WTC11 (cell line): ENCODE measurements at regions not wholly inside any gene's neighbourhood (a gene's known extent, or its start where the extent isn't known, plus 50 kb on each side); places are given as distances from the start of the nearest gene placed in this dataset.

Source experiments
- ATAC-seq: fragments of 200-7000 bp; cut with Tn5 transposase; 2 replicates; pipeline ENCODE4 v1.10.0; 2021; ENCODE audit warnings: mild to moderate bottlenecking, moderate library complexity
- CTCF ChIA-PET: fragments of 300-600 bp; sonication (Branson Sonifier 250); formaldehyde crosslinking; loops from one replicate; lab custom pipeline; 2021; ENCODE audit warnings: antibody characterized with exemption; lab: Charles Lee
- POLR2A ChIA-PET: fragments of 350-600 bp; sonication (Branson Sonifier 250); formaldehyde crosslinking; loops from one replicate; lab custom pipeline; 2021; ENCODE audit warnings: antibody characterized with exemption; lab: Charles Lee
- DNase-seq: peaks from one replicate; pipeline ENCODE4 v3.0.0; 2021; ENCODE audit warnings: low spot score
- H3K27ac Mint-ChIP-seq: 2 replicates; pipeline ENCODE4 v1.8.0; 2021; ENCODE audit warnings: mixed read lengths
- H3K27me3 Mint-ChIP-seq: 2 replicates; pipeline ENCODE4 v1.8.0; 2021; ENCODE audit warnings: low read depth, mild to moderate bottlenecking, moderate library complexity, mixed read lengths
- H3K36me3 Mint-ChIP-seq: 2 replicates; pipeline ENCODE4 v1.8.0; 2021; ENCODE audit warnings: mixed read lengths
- H3K4me1 Mint-ChIP-seq: 2 replicates; pipeline ENCODE4 v1.8.0; 2022; ENCODE audit warnings: mixed read lengths
- H3K4me3 Mint-ChIP-seq: 2 replicates; pipeline ENCODE4 v1.8.0; 2021; ENCODE audit warnings: mild to moderate bottlenecking, moderate library complexity, mixed read lengths
- H3K9me3 Mint-ChIP-seq: 2 replicates; pipeline ENCODE4 v1.8.0; 2021; ENCODE audit warnings: mixed read lengths
- ATF1 ChIP-seq: sonication (generic); formaldehyde crosslinking; IDR thresholded peaks from 2 replicates; pipeline ENCODE4 v1.8.1; 2023; ENCODE audit warnings: mild to moderate bottlenecking, moderate library complexity, missing genetic modification reagents
- CREB1 ChIP-seq: sonication (generic); formaldehyde crosslinking; IDR thresholded peaks from 2 replicates; pipeline ENCODE4 v1.8.0; 2023; ENCODE audit warnings: mild to moderate bottlenecking, missing genetic modification reagents
- ETV6 ChIP-seq: sonication (generic); formaldehyde crosslinking; IDR thresholded peaks from 2 replicates; pipeline ENCODE4 v1.8.1; 2022; ENCODE audit warnings: mild to moderate bottlenecking, missing genetic modification reagents
- FOXP1 ChIP-seq: sonication (generic); formaldehyde crosslinking; IDR thresholded peaks from 2 replicates; pipeline ENCODE4 v1.8.0; 2022; ENCODE audit warnings: missing genetic modification reagents, mild to moderate bottlenecking, moderate library complexity, borderline replicate concordance
- NFATC4 ChIP-seq: fragments of 250-450 bp; sonication (Bioruptor Pico); IDR thresholded peaks from 2 replicates; pipeline ENCODE4 v1.9.0; 2021; ENCODE audit warnings: mild to moderate bottlenecking
- PRRX2 ChIP-seq: fragments of 250-450 bp; sonication (Bioruptor Pico); IDR thresholded peaks from 2 replicates; pipeline ENCODE4 v1.8.0; 2021; ENCODE audit warnings: mild to moderate bottlenecking
- ZBTB21 ChIP-seq: sonication (generic); formaldehyde crosslinking; IDR thresholded peaks from 2 replicates; pipeline ENCODE4 v1.8.1; 2023; ENCODE audit warnings: mild to moderate bottlenecking, missing genetic modification reagents, borderline replicate concordance
- ZNF416 ChIP-seq: fragments of 250-450 bp; sonication (Bioruptor Pico); IDR thresholded peaks from 2 replicates; pipeline ENCODE4 v1.9.0; 2021; ENCODE audit warnings: mild to moderate bottlenecking, inconsistent platforms
- ZNF671 ChIP-seq: fragments of 250-450 bp; sonication (Bioruptor Pico); IDR thresholded peaks from 2 replicates; pipeline ENCODE4 v1.8.0; 2021; ENCODE audit warnings: mild to moderate bottlenecking
- TF ChIP-seq, protein P1 (sequence below): sonication (generic); formaldehyde crosslinking; IDR thresholded peaks from 2 replicates; pipeline ENCODE4 v1.8.0; 2022; ENCODE audit warnings: mild to moderate bottlenecking, missing genetic modification reagents
- TF ChIP-seq, protein P2 (sequence below): sonication (generic); formaldehyde crosslinking; IDR thresholded peaks from 2 replicates; pipeline ENCODE4 v1.8.1; 2023; ENCODE audit warnings: mild to moderate bottlenecking, missing genetic modification reagents, borderline replicate concordance
- TF ChIP-seq, protein P3 (sequence below): sonication (generic); formaldehyde crosslinking; IDR thresholded peaks from 2 replicates; pipeline ENCODE4 v1.8.0; 2022; ENCODE audit warnings: mild to moderate bottlenecking, missing genetic modification reagents
- TF ChIP-seq, protein P4 (sequence below): fragments of 250-450 bp; sonication (Bioruptor Pico); IDR thresholded peaks from 2 replicates; pipeline ENCODE4 v1.9.0; 2021; ENCODE audit warnings: mild to moderate bottlenecking
- TF ChIP-seq, protein P5 (sequence below): fragments of 250-450 bp; sonication (Bioruptor Pico); IDR thresholded peaks from 2 replicates; pipeline ENCODE4 v1.9.0; 2021; ENCODE audit warnings: mild to moderate bottlenecking
- TF ChIP-seq, protein P6 (sequence below): sonication (generic); formaldehyde crosslinking; conservative IDR thresholded peaks from 2 replicates; pipeline ENCODE4 v1.8.1; 2023; ENCODE audit warnings: mild to moderate bottlenecking, low read depth, missing genetic modification reagents, moderate library complexity
- TF ChIP-seq, protein P7 (sequence below): sonication (generic); formaldehyde crosslinking; IDR thresholded peaks from 2 replicates; pipeline ENCODE4 v1.8.0; 2022; ENCODE audit warnings: mild to moderate bottlenecking, missing genetic modification reagents

DNA sequence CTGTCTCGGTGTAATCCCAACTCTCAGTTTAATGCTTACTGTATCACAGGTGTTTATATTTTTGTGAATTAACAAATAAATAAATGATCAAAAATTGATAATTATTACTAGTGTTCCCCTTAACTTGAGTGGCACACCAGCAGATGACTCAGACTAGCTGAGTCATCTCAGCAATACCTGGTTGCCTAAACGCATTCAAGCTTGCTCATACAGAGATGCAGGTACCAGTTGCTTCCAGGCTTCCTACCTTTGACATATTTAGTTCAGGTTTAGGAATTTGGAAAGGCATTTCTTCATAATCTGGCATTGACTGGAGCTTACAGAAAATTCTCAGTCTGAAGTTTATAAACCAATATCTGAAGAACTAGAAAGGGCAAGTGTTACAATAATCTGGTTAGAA lies 78.9 kb upstream of the LMO4 start:
- ATAC-seq (no peak), DNase-seq (no peak)
- Mint-ChIP-seq H3K4me3 (no peak overlapping the region), H3K27me3 (no peaks in the 10 kb centered on the region; the same call in 1 of the 2 replicates), H3K36me3 (peaks cover 2% of the 10 kb centered on the region; the same call in 1 of the 2 replicates), H3K4me1 (no peaks in the 10 kb centered on the region), H3K9me3 (peaks cover 31% of the 10 kb centered on the region), H3K27ac (no peak overlapping the region)
- TF ChIP-seq, protein P1, sequence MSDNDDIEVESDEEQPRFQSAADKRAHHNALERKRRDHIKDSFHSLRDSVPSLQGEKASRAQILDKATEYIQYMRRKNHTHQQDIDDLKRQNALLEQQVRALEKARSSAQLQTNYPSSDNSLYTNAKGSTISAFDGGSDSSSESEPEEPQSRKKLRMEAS (CRISPR knock-in tag) = no peak
- TF ChIP-seq FOXP1 (CRISPR knock-in tag) = no peak
- no peak for TF ChIP-seq ZNF416
- TF ChIP-seq ZBTB21 (CRISPR knock-in tag) = no peak
- no peak for TF ChIP-seq NFATC4 (CRISPR knock-in tag)
- TF ChIP-seq ZNF671 (CRISPR knock-in tag) = no peak
- TF ChIP-seq, protein P2, sequence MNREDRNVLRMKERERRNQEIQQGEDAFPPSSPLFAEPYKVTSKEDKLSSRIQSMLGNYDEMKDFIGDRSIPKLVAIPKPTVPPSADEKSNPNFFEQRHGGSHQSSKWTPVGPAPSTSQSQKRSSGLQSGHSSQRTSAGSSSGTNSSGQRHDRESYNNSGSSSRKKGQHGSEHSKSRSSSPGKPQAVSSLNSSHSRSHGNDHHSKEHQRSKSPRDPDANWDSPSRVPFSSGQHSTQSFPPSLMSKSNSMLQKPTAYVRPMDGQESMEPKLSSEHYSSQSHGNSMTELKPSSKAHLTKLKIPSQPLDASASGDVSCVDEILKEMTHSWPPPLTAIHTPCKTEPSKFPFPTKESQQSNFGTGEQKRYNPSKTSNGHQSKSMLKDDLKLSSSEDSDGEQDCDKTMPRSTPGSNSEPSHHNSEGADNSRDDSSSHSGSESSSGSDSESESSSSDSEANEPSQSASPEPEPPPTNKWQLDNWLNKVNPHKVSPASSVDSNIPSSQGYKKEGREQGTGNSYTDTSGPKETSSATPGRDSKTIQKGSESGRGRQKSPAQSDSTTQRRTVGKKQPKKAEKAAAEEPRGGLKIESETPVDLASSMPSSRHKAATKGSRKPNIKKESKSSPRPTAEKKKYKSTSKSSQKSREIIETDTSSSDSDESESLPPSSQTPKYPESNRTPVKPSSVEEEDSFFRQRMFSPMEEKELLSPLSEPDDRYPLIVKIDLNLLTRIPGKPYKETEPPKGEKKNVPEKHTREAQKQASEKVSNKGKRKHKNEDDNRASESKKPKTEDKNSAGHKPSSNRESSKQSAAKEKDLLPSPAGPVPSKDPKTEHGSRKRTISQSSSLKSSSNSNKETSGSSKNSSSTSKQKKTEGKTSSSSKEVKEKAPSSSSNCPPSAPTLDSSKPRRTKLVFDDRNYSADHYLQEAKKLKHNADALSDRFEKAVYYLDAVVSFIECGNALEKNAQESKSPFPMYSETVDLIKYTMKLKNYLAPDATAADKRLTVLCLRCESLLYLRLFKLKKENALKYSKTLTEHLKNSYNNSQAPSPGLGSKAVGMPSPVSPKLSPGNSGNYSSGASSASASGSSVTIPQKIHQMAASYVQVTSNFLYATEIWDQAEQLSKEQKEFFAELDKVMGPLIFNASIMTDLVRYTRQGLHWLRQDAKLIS = no peak
- TF ChIP-seq, protein P3, sequence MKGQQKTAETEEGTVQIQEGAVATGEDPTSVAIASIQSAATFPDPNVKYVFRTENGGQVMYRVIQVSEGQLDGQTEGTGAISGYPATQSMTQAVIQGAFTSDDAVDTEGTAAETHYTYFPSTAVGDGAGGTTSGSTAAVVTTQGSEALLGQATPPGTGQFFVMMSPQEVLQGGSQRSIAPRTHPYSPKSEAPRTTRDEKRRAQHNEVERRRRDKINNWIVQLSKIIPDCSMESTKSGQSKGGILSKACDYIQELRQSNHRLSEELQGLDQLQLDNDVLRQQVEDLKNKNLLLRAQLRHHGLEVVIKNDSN (CRISPR knock-in tag) = no peak
- TF ChIP-seq ATF1 (CRISPR knock-in tag) = no peak
- POLR2A ChIA-PET = no interaction called here
- CTCF ChIA-PET = no interaction called here

DNA sequence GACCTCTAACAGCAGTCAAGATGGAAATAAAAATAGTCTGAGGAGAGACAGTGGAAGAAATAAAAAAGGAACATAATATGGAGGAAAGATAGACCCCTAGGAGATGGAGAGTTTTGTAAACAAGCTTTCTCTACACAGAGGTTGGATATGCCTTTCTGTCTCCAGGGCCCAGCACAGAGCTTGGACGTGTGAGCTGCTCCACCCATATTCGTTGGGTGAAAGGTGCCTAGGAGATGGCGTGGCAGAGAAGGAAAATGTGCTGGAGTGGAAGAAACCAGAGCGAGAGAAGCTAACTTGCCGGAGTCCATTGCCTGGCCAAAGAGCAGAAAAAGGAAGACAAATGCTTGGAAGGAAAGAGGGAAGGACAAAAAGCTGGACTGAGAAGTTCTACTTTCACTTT lies 78.3 kb upstream of the LMO4 start:
- DNase-seq = no peak

More for the DNA sequence above, 78.3 kb upstream of the LMO4 start:
- Mint-ChIP-seq H3K9me3 (peaks cover 32% of the 10 kb centered on the region), H3K36me3 (peaks cover 2% of the 10 kb centered on the region; the same call in 1 of the 2 replicates), H3K4me3 (no peak overlapping the region), H3K27me3 (no peaks in the 10 kb centered on the region; the same call in 1 of the 2 replicates), H3K4me1 (no peaks in the 10 kb centered on the region), H3K27ac (no peak overlapping the region)
- CTCF ChIA-PET = no interaction called here
- TF ChIP-seq ZNF671 (CRISPR knock-in tag) = no peak
- TF ChIP-seq, protein P4, sequence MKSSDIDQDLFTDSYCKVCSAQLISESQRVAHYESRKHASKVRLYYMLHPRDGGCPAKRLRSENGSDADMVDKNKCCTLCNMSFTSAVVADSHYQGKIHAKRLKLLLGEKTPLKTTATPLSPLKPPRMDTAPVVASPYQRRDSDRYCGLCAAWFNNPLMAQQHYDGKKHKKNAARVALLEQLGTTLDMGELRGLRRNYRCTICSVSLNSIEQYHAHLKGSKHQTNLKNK (CRISPR knock-in tag) = no peak
- no peak for TF ChIP-seq CREB1
- TF ChIP-seq PRRX2 = no peak
- TF ChIP-seq, protein P5, sequence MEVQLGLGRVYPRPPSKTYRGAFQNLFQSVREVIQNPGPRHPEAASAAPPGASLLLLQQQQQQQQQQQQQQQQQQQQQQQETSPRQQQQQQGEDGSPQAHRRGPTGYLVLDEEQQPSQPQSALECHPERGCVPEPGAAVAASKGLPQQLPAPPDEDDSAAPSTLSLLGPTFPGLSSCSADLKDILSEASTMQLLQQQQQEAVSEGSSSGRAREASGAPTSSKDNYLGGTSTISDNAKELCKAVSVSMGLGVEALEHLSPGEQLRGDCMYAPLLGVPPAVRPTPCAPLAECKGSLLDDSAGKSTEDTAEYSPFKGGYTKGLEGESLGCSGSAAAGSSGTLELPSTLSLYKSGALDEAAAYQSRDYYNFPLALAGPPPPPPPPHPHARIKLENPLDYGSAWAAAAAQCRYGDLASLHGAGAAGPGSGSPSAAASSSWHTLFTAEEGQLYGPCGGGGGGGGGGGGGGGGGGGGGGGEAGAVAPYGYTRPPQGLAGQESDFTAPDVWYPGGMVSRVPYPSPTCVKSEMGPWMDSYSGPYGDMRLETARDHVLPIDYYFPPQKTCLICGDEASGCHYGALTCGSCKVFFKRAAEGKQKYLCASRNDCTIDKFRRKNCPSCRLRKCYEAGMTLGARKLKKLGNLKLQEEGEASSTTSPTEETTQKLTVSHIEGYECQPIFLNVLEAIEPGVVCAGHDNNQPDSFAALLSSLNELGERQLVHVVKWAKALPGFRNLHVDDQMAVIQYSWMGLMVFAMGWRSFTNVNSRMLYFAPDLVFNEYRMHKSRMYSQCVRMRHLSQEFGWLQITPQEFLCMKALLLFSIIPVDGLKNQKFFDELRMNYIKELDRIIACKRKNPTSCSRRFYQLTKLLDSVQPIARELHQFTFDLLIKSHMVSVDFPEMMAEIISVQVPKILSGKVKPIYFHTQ (CRISPR knock-in tag) = no peak
- TF ChIP-seq ETV6 = no peak
- TF ChIP-seq, protein P3 (CRISPR knock-in tag) = no peak
- TF ChIP-seq, protein P6, sequence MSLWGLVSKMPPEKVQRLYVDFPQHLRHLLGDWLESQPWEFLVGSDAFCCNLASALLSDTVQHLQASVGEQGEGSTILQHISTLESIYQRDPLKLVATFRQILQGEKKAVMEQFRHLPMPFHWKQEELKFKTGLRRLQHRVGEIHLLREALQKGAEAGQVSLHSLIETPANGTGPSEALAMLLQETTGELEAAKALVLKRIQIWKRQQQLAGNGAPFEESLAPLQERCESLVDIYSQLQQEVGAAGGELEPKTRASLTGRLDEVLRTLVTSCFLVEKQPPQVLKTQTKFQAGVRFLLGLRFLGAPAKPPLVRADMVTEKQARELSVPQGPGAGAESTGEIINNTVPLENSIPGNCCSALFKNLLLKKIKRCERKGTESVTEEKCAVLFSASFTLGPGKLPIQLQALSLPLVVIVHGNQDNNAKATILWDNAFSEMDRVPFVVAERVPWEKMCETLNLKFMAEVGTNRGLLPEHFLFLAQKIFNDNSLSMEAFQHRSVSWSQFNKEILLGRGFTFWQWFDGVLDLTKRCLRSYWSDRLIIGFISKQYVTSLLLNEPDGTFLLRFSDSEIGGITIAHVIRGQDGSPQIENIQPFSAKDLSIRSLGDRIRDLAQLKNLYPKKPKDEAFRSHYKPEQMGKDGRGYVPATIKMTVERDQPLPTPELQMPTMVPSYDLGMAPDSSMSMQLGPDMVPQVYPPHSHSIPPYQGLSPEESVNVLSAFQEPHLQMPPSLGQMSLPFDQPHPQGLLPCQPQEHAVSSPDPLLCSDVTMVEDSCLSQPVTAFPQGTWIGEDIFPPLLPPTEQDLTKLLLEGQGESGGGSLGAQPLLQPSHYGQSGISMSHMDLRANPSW (CRISPR knock-in tag) = no peak
- TF ChIP-seq, protein P7, sequence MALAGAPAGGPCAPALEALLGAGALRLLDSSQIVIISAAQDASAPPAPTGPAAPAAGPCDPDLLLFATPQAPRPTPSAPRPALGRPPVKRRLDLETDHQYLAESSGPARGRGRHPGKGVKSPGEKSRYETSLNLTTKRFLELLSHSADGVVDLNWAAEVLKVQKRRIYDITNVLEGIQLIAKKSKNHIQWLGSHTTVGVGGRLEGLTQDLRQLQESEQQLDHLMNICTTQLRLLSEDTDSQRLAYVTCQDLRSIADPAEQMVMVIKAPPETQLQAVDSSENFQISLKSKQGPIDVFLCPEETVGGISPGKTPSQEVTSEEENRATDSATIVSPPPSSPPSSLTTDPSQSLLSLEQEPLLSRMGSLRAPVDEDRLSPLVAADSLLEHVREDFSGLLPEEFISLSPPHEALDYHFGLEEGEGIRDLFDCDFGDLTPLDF (CRISPR knock-in tag) = no peak
- POLR2A ChIA-PET = no interaction called here
- no peak for ATAC-seq
